HL-60 (cell line): ENCODE measurements at regions not wholly inside any gene's neighbourhood (a gene's known extent, or its start where the extent isn't known, plus 50 kb on each side); places are given as distances from the start of the nearest gene placed in this dataset.

ENCODE experiments used
- DNase-seq, 2 experiments: peaks; one replicate each; pipeline ENCODE4 v3.0.0-alpha.2; 2010 to 2020; ENCODE audit warnings: low read depth in 1 of 2, low spot score in 1 of 2
- H3K27ac ChIP-seq: fragments of 250-450 bp; sonication (Bioruptor Pico); replicated peaks from 2 replicates; pipeline ENCODE4 v1.5.1; 2020; ENCODE audit warnings: mild to moderate bottlenecking, moderate library complexity
- H3K27me3 ChIP-seq: fragments of 250-450 bp; sonication (Bioruptor Pico); 2 replicates; pipeline ENCODE4 v1.5.1; 2021; ENCODE audit warnings: mild to moderate bottlenecking, moderate library complexity; ENCODE audit not compliant: insufficient read depth, poor library complexity, severe bottlenecking
- H3K4me3 ChIP-seq: replicated peaks from 2 replicates; pipeline ENCODE4 v1.5.1; 2011; ENCODE audit warnings: mild to moderate bottlenecking, control low read depth, low read length; ENCODE audit not compliant: insufficient read depth
- CTCF ChIP-seq: IDR thresholded peaks from one replicate; pipeline ENCODE4 v1.5.1; 2011; ENCODE audit warnings: low read length, control low read depth, inconsistent platforms; ENCODE audit not compliant: insufficient read depth
- GABPA ChIP-seq: IDR thresholded peaks from 2 replicates; pipeline ENCODE4 v1.6.1; 2012; ENCODE audit warnings: low read depth
- POLR2AphosphoS5 ChIP-seq: IDR thresholded peaks from 2 replicates; pipeline ENCODE4 v1.6.1; 2012; ENCODE audit warnings: low read depth
- REST ChIP-seq: IDR thresholded peaks from 2 replicates; pipeline ENCODE4 v1.6.1; 2012; ENCODE audit warnings: low read depth; ENCODE audit not compliant: insufficient replicate concordance
- SPI1 ChIP-seq: IDR thresholded peaks from 2 replicates; pipeline ENCODE4 v1.6.1; 2012; ENCODE audit warnings: low read depth, mild to moderate bottlenecking, borderline replicate concordance

GRCh38 chr13:74560325-74560724, 426.1 kb upstream of the KLF12 start:
- DNase-seq, result no peak
- no peak for TF ChIP-seq CTCF
- TF ChIP-seq REST, result no peak
- no peak for TF ChIP-seq GABPA
- peak; percentile 43; the same call in 1 of the 2 replicates for TF ChIP-seq SPI1
- TF ChIP-seq POLR2AphosphoS5, result no peak
- no peak overlapping the region for H3K27ac ChIP-seq
- no peak overlapping the region for H3K4me3 ChIP-seq
- no peaks in the 10 kb centered on the region for H3K27me3 ChIP-seq

- Histone ChIP-seq H3K4me3 (no peak overlapping the region), H3K27ac (no peak overlapping the region), H3K27me3 (no peaks in the 10 kb centered on the region)
- DNase-seq, result no peak
- no peak for TF ChIP-seq CTCF
- no peak for TF ChIP-seq GABPA
- no peak for TF ChIP-seq POLR2AphosphoS5
These were observed 423.7 kb upstream of the KLF12 start for GRCh38 chr13:74557870-74558269.

- no peak overlapping the region for H3K27ac ChIP-seq
- H3K4me3 ChIP-seq, result no peak overlapping the region
- TF ChIP-seq POLR2AphosphoS5 (no peak), GABPA (no peak), SPI1 (no peak), REST (no peak), CTCF (no peak)
- H3K27me3 ChIP-seq, result no peaks in the 10 kb centered on the region
- DNase-seq, result no peak
These were observed 421.6 kb upstream of the KLF12 start for GRCh38 chr13:74555651-74556420.

GRCh38 chr13:74555276-74555625, 421.0 kb upstream of the KLF12 start:
- H3K4me3 ChIP-seq, result no peak overlapping the region
- no peak overlapping the region for H3K27ac ChIP-seq
- DNase-seq, result no peak
- no peak for TF ChIP-seq REST
- TF ChIP-seq CTCF, result no peak
- TF ChIP-seq SPI1, result no peak
- no peak for TF ChIP-seq POLR2AphosphoS5
- no peak for TF ChIP-seq GABPA
- no peaks in the 10 kb centered on the region for H3K27me3 ChIP-seq
